Adrenal gland (tissue), 5 donors: ENCODE measurements at regions not wholly inside any gene's neighbourhood (a gene's known extent, or its start where the extent isn't known, plus 50 kb on each side); places are given as distances from the start of the nearest gene placed in this dataset.

ENCODE experiments used
- CTCF ChIP-seq, 6 experiments: fragments of 450-650 bp in 4 of 6; fragments of 200-600 bp in 2 of 6; sonication (generic) in 1 of 6; IDR thresholded peaks; 1 replicate in 5 of 6; 2 replicates in 1 of 6; pipeline versions ENCODE4 v1.5.1 to v1.8.0; 2016 to 2021; ENCODE audit warnings: antibody characterized with exemption in 6 of 6, mild to moderate bottlenecking in 2 of 6, moderate library complexity in 1 of 6
- POLR2A ChIP-seq, 2 donors: fragments of 450-650 bp; IDR thresholded peaks; one replicate each; pipeline ENCODE4 v1.6.1; 2017; ENCODE audit warnings: antibody characterized with exemption in 2 of 2, mild to moderate bottlenecking in 2 of 2, moderate library complexity in 1 of 2
- donor health status: DM: no; HTN: no; CAD: no.

DNA sequence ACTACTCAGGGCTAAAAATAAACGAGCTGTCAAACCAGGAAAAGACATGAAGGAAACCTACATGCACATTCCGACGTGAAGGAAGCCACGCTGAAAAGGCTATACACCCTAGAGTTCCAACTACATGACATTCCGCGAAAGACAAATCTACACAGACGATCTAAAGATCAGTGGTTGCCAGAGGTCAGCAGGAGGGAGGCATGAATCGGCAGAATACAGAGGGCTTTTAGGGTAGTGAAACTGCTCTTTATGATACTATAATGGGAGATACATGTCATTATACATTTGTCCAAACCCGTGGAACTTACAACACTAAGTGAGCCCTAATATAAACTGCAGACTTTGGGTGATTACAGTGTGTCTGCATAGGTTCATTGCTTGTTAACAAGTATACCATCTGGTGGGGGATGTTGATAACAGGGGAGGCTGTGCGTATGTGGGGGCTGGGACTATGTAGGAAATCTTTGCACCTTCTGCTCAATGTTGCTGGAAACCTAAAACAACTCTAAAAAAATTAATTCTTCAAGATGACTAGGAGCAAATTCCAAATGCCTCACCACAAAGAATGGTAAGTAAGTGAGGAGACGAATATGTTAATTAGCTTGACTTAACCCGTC is 132.2 kb upstream of the CDH4 start:
- TF ChIP-seq POLR2A (IDR thresholded peaks at IDR 0.05): no peak
- no peak for TF ChIP-seq CTCF (IDR thresholded peaks at IDR 0.05)
